Endodermal cell (in vitro differentiated cells): ENCODE measurements at regions not wholly inside any gene's neighbourhood (a gene's known extent, or its start where the extent isn't known, plus 50 kb on each side); places are given as distances from the start of the nearest gene placed in this dataset.

Experiments
- DNase-seq: peaks from one replicate; pipeline ENCODE4 v3.0.0-alpha.2; 2017
- H3K27ac ChIP-seq: 2 replicates; pipeline ENCODE4 v1.5.1; 2013; ENCODE audit warnings: mild to moderate bottlenecking, low read depth, low read length, moderate library complexity
- H3K27me3 ChIP-seq: 2 replicates; pipeline ENCODE4 v1.6.1; 2013; ENCODE audit warnings: mild to moderate bottlenecking, low read length, moderate library complexity; ENCODE audit not compliant: insufficient read depth, control insufficient read depth, poor library complexity, severe bottlenecking
- H3K36me3 ChIP-seq: 2 replicates; pipeline ENCODE4 v1.7.0; 2013; ENCODE audit warnings: mild to moderate bottlenecking, low read length, moderate library complexity; ENCODE audit not compliant: control insufficient read depth, insufficient read depth
- H3K4me1 ChIP-seq: one replicate; pipeline ENCODE4 v1.7.0; 2013; ENCODE audit warnings: low read length; ENCODE audit not compliant: control insufficient read depth, insufficient read depth
- H3K4me3 ChIP-seq: 2 replicates; pipeline ENCODE4 v1.5.1; 2013; ENCODE audit warnings: mild to moderate bottlenecking, low read length, moderate library complexity
- H3K9ac ChIP-seq: 2 replicates; pipeline ENCODE4 v1.6.1; 2013; ENCODE audit warnings: mild to moderate bottlenecking, low read length, moderate library complexity; ENCODE audit not compliant: poor library complexity, severe bottlenecking; ENCODE audit errors: extremely low read depth
- H3K9me3 ChIP-seq: 2 replicates; pipeline ENCODE4 v1.6.1; 2013; ENCODE audit warnings: mild to moderate bottlenecking, low read length, moderate library complexity; ENCODE audit not compliant: control insufficient read depth
- H3K27ac Mint-ChIP-seq: 2 replicates; pipeline ENCODE4 v1.8.0; 2020; ENCODE audit warnings: mixed read lengths
- H3K27me3 Mint-ChIP-seq: 2 replicates; pipeline ENCODE4 v1.8.0; 2021; ENCODE audit warnings: mild to moderate bottlenecking, mixed read lengths; ENCODE audit not compliant: insufficient read depth
- H3K36me3 Mint-ChIP-seq: 2 replicates; pipeline ENCODE4 v1.8.0; 2020; ENCODE audit warnings: low read depth, mixed read lengths
- H3K4me1 Mint-ChIP-seq: 2 replicates; pipeline ENCODE4 v1.8.0; 2020; ENCODE audit warnings: mixed read lengths
- H3K4me3 Mint-ChIP-seq: 2 replicates; pipeline ENCODE4 v1.8.0; 2020; ENCODE audit warnings: mild to moderate bottlenecking, moderate library complexity, mixed read lengths
- H3K9me3 Mint-ChIP-seq: 2 replicates; pipeline ENCODE4 v1.8.0; 2020; ENCODE audit warnings: mild to moderate bottlenecking, mixed read lengths
- WGBS, 2 experiments: methylation state at CpG; one replicate each; pipeline versions ENCODE4 v1.1.5 to v1.1.7; 2013; ENCODE audit warnings: missing lambda C conversion rate in 2 of 2, mixed read lengths in 1 of 2; ENCODE audit not compliant: insufficient coverage in 1 of 2, insufficient read length in 1 of 2; 5-methylcytosine and 5-hydroxymethylcytosine counted together
- TF ChIP-seq, protein P1 (sequence below): fragments of 200-600 bp; sonication (generic); conservative IDR thresholded peaks from 2 replicates; pipeline ENCODE4 v1.5.0; 2021; ENCODE audit warnings: antibody characterized with exemption, mild to moderate bottlenecking

DNA sequence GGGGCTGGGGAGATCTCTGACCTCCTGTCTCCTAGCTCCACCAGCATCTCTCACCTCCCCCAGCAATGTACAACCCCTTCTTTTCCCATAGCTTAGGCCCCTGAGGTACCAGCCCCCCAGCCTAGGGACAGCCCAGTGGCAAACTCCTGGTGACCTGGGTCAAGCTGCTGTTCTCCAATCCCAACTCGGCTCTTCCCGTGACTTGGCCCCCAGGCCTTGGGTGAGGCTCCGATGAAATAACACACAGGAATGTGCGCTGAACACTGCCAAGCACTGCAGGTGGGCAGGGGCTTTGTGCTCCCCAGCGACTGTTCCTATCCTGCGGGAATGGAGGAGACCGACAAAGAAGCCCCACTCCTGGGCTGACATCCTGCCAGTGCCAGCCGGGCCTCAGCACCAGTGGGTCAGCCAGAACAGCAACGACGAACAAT, 63.7 kb upstream of the AMZ2 start:
- Mint-ChIP-seq H3K27ac (no peak overlapping the region), H3K9me3 (peaks cover 3% of the 10 kb centered on the region), H3K4me3 (no peak overlapping the region), H3K4me1 (no peaks in the 10 kb centered on the region), H3K27me3 (peaks cover 2% of the 10 kb centered on the region), H3K36me3 (no peaks in the 10 kb centered on the region)
- Histone ChIP-seq H3K9me3 (no peaks in the 10 kb centered on the region), H3K27me3 (no peaks in the 10 kb centered on the region), H3K36me3 (no peaks in the 10 kb centered on the region), H3K4me3 (no peak overlapping the region), H3K27ac (no peak overlapping the region), H3K4me1 (no peaks in the 10 kb centered on the region), H3K9ac (no peak overlapping the region)
- 50 to 85% methylated on average over 6 to 10 of the region's 10 CpGs for WGBS, 2 experiments
- DNase-seq, result peak; percentile 74
- TF ChIP-seq, protein P1, sequence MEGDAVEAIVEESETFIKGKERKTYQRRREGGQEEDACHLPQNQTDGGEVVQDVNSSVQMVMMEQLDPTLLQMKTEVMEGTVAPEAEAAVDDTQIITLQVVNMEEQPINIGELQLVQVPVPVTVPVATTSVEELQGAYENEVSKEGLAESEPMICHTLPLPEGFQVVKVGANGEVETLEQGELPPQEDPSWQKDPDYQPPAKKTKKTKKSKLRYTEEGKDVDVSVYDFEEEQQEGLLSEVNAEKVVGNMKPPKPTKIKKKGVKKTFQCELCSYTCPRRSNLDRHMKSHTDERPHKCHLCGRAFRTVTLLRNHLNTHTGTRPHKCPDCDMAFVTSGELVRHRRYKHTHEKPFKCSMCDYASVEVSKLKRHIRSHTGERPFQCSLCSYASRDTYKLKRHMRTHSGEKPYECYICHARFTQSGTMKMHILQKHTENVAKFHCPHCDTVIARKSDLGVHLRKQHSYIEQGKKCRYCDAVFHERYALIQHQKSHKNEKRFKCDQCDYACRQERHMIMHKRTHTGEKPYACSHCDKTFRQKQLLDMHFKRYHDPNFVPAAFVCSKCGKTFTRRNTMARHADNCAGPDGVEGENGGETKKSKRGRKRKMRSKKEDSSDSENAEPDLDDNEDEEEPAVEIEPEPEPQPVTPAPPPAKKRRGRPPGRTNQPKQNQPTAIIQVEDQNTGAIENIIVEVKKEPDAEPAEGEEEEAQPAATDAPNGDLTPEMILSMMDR, result no peak

- TF ChIP-seq, protein P1, result no peak
- 86 to 91% methylated on average over 1 to 4 of the region's 4 CpGs for WGBS, 2 experiments
- Histone ChIP-seq H3K4me3 (no peak overlapping the region), H3K36me3 (no peaks in the 10 kb centered on the region), H3K9ac (no peak overlapping the region), H3K9me3 (no peaks in the 10 kb centered on the region), H3K27me3 (no peaks in the 10 kb centered on the region), H3K4me1 (no peaks in the 10 kb centered on the region), H3K27ac (no peak overlapping the region)
- no peak overlapping the region for H3K4me3 Mint-ChIP-seq
- H3K9me3 Mint-ChIP-seq, result peaks cover 3% of the 10 kb centered on the region
- no peaks in the 10 kb centered on the region for H3K4me1 Mint-ChIP-seq
- peak; percentile 45 for DNase-seq
- H3K36me3 Mint-ChIP-seq, result no peaks in the 10 kb centered on the region
- peaks cover 5% of the 10 kb centered on the region for H3K27me3 Mint-ChIP-seq
- no peak overlapping the region for H3K27ac Mint-ChIP-seq
Observed at GRCh38 chr17:68184816-68185436, 62.9 kb upstream of the AMZ2 start.

DNA sequence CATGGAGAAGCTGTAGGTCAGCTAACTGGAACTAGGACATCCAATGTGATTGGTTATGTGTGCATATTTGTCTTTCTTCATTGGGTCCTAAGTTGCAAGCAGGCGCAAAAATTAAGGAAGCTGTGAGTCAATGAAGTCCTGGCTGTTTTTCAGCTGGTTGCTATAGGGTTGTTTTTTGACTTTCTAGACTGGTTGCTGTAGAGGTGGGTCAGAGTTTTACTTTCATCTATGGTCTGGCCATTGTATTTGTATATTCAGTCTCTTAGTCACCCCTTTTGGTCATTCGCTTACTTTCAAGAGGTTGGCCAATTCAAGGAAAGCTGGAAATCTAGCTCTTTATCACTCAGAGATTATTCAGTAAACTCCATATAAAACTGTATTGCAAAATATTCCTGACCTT, 62.0 kb upstream of the AMZ2 start:
- WGBS, 2 experiments, result 88 to 96% methylated on average over 1 to 2 of the region's 2 CpGs
- no peak overlapping the region for H3K4me3 ChIP-seq
- H3K27ac ChIP-seq, result no peak overlapping the region
- no peak for DNase-seq
- H3K36me3 ChIP-seq, result no peaks in the 10 kb centered on the region
- no peaks in the 10 kb centered on the region for H3K9me3 ChIP-seq
- TF ChIP-seq, protein P1, result no peak
- H3K4me1 ChIP-seq, result no peaks in the 10 kb centered on the region
- no peak overlapping the region for H3K27ac Mint-ChIP-seq
- peaks cover 12% of the 10 kb centered on the region for H3K27me3 Mint-ChIP-seq
- H3K36me3 Mint-ChIP-seq, result no peaks in the 10 kb centered on the region
- peaks cover 7% of the 10 kb centered on the region for H3K27me3 ChIP-seq
- no peak overlapping the region for H3K9ac ChIP-seq
- no peaks in the 10 kb centered on the region for H3K4me1 Mint-ChIP-seq
- H3K4me3 Mint-ChIP-seq, result no peak overlapping the region
- H3K9me3 Mint-ChIP-seq, result no peaks in the 10 kb centered on the region
